GM21367 (cell line): ENCODE measurements at regions not wholly inside any gene's neighbourhood (a gene's known extent, or its start where the extent isn't known, plus 50 kb on each side); places are given as distances from the start of the nearest gene placed in this dataset.

Source experiments
- ATAC-seq: cut with Tn5 transposase; IDR thresholded peaks from one replicate; pipeline ENCODE4 v1.9.1; 2021; ENCODE audit not compliant: unreplicated experiment

- no peak for ATAC-seq
Measured at GRCh38 chr17:72206376-72206775, 85.6 kb downstream of the SOX9 start.

DNA sequence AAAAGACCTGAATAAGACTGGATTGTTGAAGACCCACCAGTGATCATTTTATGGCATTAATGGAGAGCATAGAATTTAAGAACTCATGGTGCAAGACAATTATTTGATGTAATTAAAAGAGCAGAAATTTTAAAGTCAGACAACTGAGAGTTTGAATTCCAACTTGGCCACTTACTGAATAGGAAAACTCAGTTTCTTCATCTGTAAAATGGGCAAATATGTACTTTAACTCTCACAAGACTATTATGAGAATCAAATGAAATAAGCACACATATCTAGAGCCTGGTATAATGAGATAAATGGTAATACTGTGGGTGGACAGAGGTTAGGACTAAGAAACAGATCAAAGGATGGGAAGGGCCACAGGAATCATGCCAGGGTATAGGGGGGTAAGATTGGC, 88.0 kb downstream of the SOX9 start:
- ATAC-seq: no peak

DNA sequence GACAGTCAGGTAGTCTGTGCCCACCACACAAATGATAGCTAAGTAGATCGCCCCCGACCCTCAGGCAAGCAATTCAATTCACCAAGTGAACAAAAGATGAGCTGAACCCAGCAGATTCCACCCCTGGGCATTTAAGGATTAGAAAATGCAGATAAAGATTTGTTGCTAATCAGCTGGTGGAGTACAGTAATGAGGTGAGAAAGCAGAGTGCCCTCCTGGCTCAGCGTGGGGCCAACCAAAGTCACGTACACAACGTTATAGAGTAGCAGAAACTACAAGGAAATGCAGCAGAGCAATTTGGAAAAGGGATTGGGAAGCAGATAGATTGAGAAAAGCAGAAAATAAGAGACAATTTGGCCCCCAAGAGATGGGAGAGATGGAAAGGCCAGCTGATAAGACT, 91.2 kb downstream of the SOX9 start:
- no peak for ATAC-seq

DNA sequence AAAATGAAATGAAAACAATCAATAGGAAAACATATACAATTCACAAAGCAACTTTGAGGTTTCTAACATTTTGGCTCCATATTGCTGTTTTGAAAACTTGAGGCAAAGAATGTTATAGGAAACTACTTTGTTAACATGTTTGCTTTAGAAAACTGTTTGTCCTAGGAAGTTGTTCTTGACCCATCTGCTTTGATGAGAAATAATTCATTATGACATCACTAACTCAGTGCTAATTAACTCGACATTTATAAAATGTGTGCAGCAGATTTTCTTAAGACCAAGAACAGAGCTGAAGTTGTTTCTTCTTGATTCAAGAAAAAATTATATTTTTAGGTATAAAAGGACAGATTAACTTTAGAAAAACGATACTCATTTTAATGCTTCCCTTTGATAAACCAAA, 94.7 kb downstream of the SOX9 start:
- ATAC-seq: no peak

DNA sequence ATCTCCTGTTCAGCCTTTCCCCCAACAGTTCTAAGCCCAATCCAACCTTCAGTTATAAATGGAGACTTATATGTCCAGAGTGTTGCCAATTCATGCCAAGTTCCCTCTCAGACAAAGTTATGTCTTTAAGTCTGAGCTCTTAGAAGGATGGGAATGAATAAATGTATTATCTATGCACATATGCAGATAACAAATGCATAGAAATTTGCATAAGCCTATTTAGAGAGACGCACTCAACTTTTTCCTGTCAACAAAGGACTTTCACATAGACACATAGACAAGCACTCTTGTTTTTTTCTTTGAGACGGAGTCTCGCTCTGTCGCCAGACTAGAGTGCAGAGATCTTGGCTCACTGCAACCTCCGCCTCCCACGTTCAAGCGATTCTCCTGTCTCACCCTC, 95.1 kb downstream of the SOX9 start:
- ATAC-seq: no peak

- ATAC-seq: no peak
Measured at GRCh38 chr17:72219137-72219823, 98.5 kb downstream of the SOX9 start.

- ATAC-seq: no peak
Measured at GRCh38 chr17:72219824-72220493, 99.1 kb downstream of the SOX9 start.

GRCh38 chr17:72222661-72223380, 102.0 kb downstream of the SOX9 start:
- no peak for ATAC-seq

- no peak for ATAC-seq
Measured at GRCh38 chr17:72223866-72224291, 103.1 kb downstream of the SOX9 start.

- no peak for ATAC-seq
Measured at GRCh38 chr17:72226322-72226721, 105.5 kb downstream of the SOX9 start.

- ATAC-seq: no peak
Measured at GRCh38 chr17:72233986-72234385, 113.2 kb downstream of the SOX9 start.

GRCh38 chr17:72234985-72235384, 114.2 kb downstream of the SOX9 start:
- ATAC-seq: no peak

GRCh38 chr17:72236980-72237633, 116.3 kb downstream of the SOX9 start:
- ATAC-seq: no peak

- no peak for ATAC-seq
Measured at GRCh38 chr17:72238157-72238673, 117.4 kb downstream of the SOX9 start.

- no peak for ATAC-seq
Measured at GRCh38 chr17:72239548-72239947, 118.7 kb downstream of the SOX9 start.

DNA sequence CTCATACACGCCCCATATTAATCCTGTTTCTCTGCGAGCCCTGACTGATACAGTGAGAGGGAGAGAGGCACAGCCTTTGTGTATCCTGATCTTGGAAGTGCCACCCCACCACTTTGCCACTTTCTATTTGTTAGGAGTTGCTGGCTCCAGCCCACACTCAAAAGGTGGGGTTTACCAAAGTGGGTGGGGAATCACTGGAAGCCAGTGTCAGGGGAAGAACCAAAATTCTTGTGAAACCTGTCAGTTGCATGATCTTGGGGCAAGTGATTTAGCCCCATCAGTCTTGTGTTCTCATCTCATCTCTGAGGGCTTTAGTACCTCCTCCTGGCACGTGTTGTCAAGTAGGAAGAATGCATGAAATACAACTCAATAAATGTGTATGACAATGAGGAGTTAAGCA, 119.5 kb downstream of the SOX9 start:
- no peak for ATAC-seq

DNA sequence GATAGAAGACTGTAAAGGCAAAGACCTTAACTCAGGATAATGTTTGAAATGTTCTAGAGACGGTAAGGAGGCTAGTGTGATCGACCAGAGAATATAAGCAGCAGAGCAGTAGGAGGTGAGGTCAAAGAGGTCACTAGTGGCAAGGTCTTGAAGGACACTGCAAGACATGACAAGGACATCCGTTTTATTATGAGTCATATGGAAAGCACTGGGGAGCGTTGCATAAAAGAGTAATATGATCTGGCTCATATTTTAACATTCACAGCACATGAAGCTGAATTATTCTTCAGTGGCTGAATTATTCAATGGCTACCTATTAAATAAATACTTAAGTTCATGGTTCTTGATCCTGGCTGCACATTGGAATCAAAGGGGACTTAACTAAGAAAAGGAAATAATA, 123.7 kb downstream of the SOX9 start:
- no peak for ATAC-seq

DNA sequence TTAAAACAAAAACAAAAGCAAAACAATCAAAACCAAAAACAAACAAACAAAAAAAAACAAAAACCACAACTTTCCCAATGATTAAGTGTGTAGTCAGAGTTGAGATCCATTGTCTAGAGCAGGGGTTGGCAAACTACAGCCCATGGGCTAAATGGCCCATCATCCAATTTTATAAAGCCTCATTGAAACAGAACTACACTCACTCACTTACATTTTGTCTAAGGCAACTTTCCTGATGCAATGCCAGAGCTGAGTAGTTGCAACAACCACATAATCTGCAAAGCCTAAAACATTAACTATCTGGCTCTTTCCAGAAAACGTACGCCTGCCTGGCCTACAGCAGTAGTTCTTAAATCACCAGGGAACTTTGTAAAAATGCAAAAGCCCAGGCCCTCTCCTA, 124.1 kb downstream of the SOX9 start:
- ATAC-seq: no peak

GRCh38 chr17:72249441-72249840, 128.6 kb downstream of the SOX9 start:
- ATAC-seq: no peak

DNA sequence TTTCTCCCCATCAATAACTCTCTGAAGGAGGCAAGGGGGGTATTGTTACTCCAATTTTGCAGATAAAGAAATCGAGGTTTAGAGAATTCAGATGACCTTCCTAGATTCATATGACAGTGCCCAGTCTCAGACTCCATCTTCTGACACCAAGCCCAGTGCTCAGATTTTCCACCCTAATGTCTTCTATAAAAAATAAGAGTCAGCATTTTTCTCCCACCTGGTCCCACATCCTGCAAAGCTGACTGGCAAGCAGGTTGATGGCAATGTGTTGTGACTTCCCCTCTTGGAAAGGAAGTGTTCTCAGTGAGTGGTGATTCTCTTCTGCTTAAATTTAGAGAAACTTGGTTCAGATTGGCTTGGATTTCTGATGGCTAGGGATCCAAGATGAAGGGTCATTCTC, 129.4 kb downstream of the SOX9 start:
- no peak for ATAC-seq

DNA sequence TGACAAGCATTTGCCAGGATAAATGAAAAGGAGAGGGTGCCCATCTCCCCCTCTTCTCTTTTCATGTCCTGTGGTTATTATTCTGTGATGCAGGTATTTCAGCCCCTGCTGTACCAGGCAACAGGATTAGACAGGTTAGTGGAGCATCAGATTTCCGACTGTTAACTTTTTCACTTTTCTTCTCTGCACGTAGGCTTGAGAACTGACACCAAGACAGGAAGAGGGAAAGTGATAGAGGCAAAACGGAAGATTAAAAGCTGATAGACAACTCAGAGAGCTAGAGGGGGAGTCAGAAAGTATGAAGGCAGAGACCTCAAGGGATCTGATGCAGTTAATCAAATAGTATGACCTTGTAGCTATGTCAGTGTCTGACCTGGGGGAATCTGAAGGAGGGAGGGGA, 132.8 kb downstream of the SOX9 start:
- no peak for ATAC-seq
